ENCODE measurements at regions not wholly inside any gene's neighbourhood (a gene's known extent, or its start where the extent isn't known, plus 50 kb on each side); places are given as distances from the start of the nearest gene placed in this dataset.

DNA sequence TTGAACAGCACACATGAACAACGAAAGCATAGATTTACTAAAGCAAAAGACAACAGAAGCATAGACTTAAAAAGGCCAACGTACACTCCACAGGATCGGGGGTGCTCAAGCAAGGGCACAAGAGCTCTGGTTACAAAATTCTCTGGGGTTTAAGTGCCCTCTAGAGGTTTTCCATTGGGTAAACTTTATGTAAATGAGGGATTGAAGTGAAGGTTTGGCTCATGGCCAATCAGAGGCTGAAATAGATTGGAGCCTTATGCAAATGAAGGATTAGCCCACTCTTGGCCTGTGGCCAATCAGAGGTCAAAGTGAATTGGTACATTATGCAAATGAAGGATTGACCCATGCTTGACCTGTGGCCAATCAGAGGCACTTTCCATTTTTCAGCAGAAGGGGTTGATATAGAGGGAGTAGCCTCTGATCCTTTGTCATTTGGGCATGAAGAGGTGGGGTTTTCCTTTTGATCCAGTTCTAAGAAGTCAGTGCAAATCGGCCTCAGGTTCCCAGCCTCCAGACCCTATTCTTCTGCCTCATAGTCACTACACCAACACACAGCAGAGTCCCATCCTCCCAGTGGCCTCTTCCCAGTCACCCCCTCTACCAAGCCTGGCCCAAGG is 244.9 kb downstream of the THBS2 start:
- DNase-seq (ENCODE audit: extremely low spot score, unreplicated experiment): no peak
- no peak overlapping the region for H3K4me3 Mint-ChIP-seq
- H3K4me1 Mint-ChIP-seq (ENCODE audit: unreplicated experiment): no peaks in the 10 kb centered on the region
- no peak overlapping the region for H3K27ac Mint-ChIP-seq
- no peaks in the 10 kb centered on the region for H3K27me3 Mint-ChIP-seq
- no peak for TF ChIP-seq CTCF (conservative IDR thresholded peaks at IDR 0.05)
- H3K9me3 Mint-ChIP-seq: no peaks in the 10 kb centered on the region
- no peaks in the 10 kb centered on the region for H3K36me3 Mint-ChIP-seq

DNA sequence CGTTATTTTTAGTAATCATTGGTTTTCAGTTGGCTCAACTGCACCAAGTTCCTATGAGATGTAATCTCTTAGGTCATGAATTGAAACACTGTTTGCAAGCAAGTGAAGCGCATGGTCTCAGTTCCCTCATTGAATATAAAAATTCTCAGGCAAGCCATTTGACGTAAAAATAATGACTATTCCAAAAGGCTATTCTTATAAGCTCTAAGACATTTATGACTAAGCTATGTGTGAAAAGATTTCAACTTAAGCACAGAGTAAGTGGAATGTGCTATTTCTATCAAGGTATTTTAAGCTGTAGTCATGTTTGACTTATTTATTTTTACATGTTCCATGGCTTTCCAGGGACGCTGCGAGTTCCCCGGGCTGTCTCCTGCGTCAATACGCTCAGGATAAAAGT is 248.5 kb downstream of the THBS2 start:
- Mint-ChIP-seq H3K27me3 (peaks cover 3% of the 10 kb centered on the region), H3K4me3 (no peak overlapping the region), H3K36me3 (no peaks in the 10 kb centered on the region), H3K4me1 (ENCODE audit: unreplicated experiment) (no peaks in the 10 kb centered on the region), H3K27ac (no peak overlapping the region), H3K9me3 (peaks cover 7% of the 10 kb centered on the region)
- no peak for DNase-seq (ENCODE audit: extremely low spot score, unreplicated experiment)
- TF ChIP-seq CTCF (conservative IDR thresholded peaks at IDR 0.05): no peak

GRCh38 chr6:169000022-169000421 is 253.6 kb downstream of the THBS2 start:
- peaks cover 3% of the 10 kb centered on the region for H3K27me3 Mint-ChIP-seq
- H3K4me1 Mint-ChIP-seq (ENCODE audit: unreplicated experiment): no peaks in the 10 kb centered on the region
- TF ChIP-seq CTCF (conservative IDR thresholded peaks at IDR 0.05): no peak
- peaks cover 7% of the 10 kb centered on the region for H3K9me3 Mint-ChIP-seq
- no peaks in the 10 kb centered on the region for H3K36me3 Mint-ChIP-seq
- no peak overlapping the region for H3K27ac Mint-ChIP-seq
- DNase-seq (ENCODE audit: extremely low spot score, unreplicated experiment): no peak
- no peak overlapping the region for H3K4me3 Mint-ChIP-seq

DNA sequence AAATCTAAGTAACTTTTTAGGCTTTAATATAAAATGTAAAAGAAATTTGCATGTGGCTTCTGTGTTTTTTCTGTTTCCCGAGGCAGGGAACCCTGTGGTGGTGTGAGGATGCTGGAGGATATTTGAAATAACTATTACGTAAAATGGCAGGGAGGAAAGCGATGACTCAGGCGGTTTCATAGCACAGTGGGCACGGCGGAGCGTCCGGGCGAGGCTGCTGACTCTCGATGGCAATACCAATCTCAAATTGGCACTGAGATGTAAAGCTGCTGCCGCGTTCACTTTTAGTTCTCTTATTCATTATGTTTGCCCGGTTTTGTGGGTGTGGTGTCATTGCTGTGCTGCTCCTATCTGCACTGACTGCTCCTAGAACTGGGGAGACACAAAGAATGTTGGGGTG is 254.3 kb downstream of the THBS2 start:
- DNase-seq (ENCODE audit: extremely low spot score, unreplicated experiment): no peak
- H3K9me3 Mint-ChIP-seq: peaks cover 7% of the 10 kb centered on the region
- H3K4me1 Mint-ChIP-seq (ENCODE audit: unreplicated experiment): no peaks in the 10 kb centered on the region
- no peak for TF ChIP-seq CTCF (conservative IDR thresholded peaks at IDR 0.05)
- no peak overlapping the region for H3K4me3 Mint-ChIP-seq
- peaks cover 3% of the 10 kb centered on the region for H3K27me3 Mint-ChIP-seq
- H3K36me3 Mint-ChIP-seq: no peaks in the 10 kb centered on the region
- H3K27ac Mint-ChIP-seq: no peak overlapping the region

- H3K4me3 Mint-ChIP-seq: no peak overlapping the region
- peaks cover 6% of the 10 kb centered on the region for H3K9me3 Mint-ChIP-seq
- H3K27ac Mint-ChIP-seq: no peak overlapping the region
- no peak for DNase-seq (ENCODE audit: extremely low spot score, unreplicated experiment)
- H3K4me1 Mint-ChIP-seq (ENCODE audit: unreplicated experiment): peaks cover 8% of the 10 kb centered on the region
- no peaks in the 10 kb centered on the region for H3K27me3 Mint-ChIP-seq
- no peak for TF ChIP-seq CTCF (conservative IDR thresholded peaks at IDR 0.05)
- H3K36me3 Mint-ChIP-seq: no peaks in the 10 kb centered on the region
Observed at GRCh38 chr6:168996356-168996625, 257.4 kb downstream of the THBS2 start.

Data from type B pancreatic cell (in vitro differentiated cells).